HG02642 (cell line): ENCODE measurements at regions not wholly inside any gene's neighbourhood (a gene's known extent, or its start where the extent isn't known, plus 50 kb on each side); places are given as distances from the start of the nearest gene placed in this dataset.

Source experiments
- ATAC-seq: cut with Tn5 transposase; IDR thresholded peaks from one replicate; pipeline ENCODE4 v1.9.1; 2021; ENCODE audit warnings: mild to moderate bottlenecking; ENCODE audit not compliant: unreplicated experiment, poor library complexity

GRCh38 chr15:97786741-97787140 is 173.8 kb upstream of the ARRDC4 start:
- no peak for ATAC-seq

GRCh38 chr15:97790180-97790579 is 170.3 kb upstream of the ARRDC4 start:
- ATAC-seq, result no peak

GRCh38 chr15:97791824-97792792 is 168.4 kb upstream of the ARRDC4 start:
- no peak for ATAC-seq

GRCh38 chr15:97804950-97805349 is 155.6 kb upstream of the ARRDC4 start:
- no peak for ATAC-seq

GRCh38 chr15:97806766-97807165 is 153.7 kb upstream of the ARRDC4 start:
- ATAC-seq, result no peak

- ATAC-seq, result no peak
These were observed 144.7 kb upstream of the ARRDC4 start for GRCh38 chr15:97815835-97816234.

- ATAC-seq, result no peak
These were observed 143.1 kb upstream of the ARRDC4 start for GRCh38 chr15:97817276-97817890.

- ATAC-seq, result no peak
These were observed 124.5 kb upstream of the ARRDC4 start for GRCh38 chr15:97836003-97836402.

GRCh38 chr15:97837896-97838295 is 122.6 kb upstream of the ARRDC4 start:
- no peak for ATAC-seq

GRCh38 chr15:97838606-97839210 is 121.8 kb upstream of the ARRDC4 start:
- ATAC-seq, result no peak

GRCh38 chr15:97840501-97840900 is 120.0 kb upstream of the ARRDC4 start:
- no peak for ATAC-seq

- ATAC-seq, result no peak
These were observed 118.9 kb upstream of the ARRDC4 start for GRCh38 chr15:97841558-97841957.

GRCh38 chr15:97849183-97849582 is 111.3 kb upstream of the ARRDC4 start:
- ATAC-seq, result no peak

- no peak for ATAC-seq
These were observed 102.2 kb upstream of the ARRDC4 start for GRCh38 chr15:97858296-97858695.

- no peak for ATAC-seq
These were observed 98.8 kb upstream of the ARRDC4 start for GRCh38 chr15:97861529-97862260.

GRCh38 chr15:97866959-97867358 is 93.5 kb upstream of the ARRDC4 start:
- no peak for ATAC-seq

- no peak for ATAC-seq
These were observed 92.6 kb upstream of the ARRDC4 start for GRCh38 chr15:97867870-97868269.

GRCh38 chr15:97868981-97869380 is 91.5 kb upstream of the ARRDC4 start:
- ATAC-seq, result no peak

- no peak for ATAC-seq
These were observed 89.7 kb upstream of the ARRDC4 start for GRCh38 chr15:97870771-97871170.

GRCh38 chr15:97874139-97874538 is 86.4 kb upstream of the ARRDC4 start:
- ATAC-seq, result no peak
